ENCODE measurements at regions not wholly inside any gene's neighbourhood (a gene's known extent, or its start where the extent isn't known, plus 50 kb on each side); places are given as distances from the start of the nearest gene placed in this dataset.

GRCh38 chr14:98835051-98835824, 436.8 kb downstream of the BCL11B start:
- no peak for DNase-seq (ENCODE audit: low spot score)

- DNase-seq (ENCODE audit: low spot score), result no peak
Observed at GRCh38 chr14:98835825-98836100, 436.2 kb downstream of the BCL11B start.

- no peak for DNase-seq (ENCODE audit: low spot score)
Observed at GRCh38 chr14:98840091-98840490, 431.9 kb downstream of the BCL11B start.

GRCh38 chr14:98840511-98840910, 431.5 kb downstream of the BCL11B start:
- no peak for DNase-seq (ENCODE audit: low spot score)

GRCh38 chr14:98844456-98844855, 427.5 kb downstream of the BCL11B start:
- DNase-seq (ENCODE audit: low spot score), result no peak

- DNase-seq (ENCODE audit: low spot score), result no peak
Observed at GRCh38 chr14:98847521-98848468, 424.2 kb downstream of the BCL11B start.

- no peak for DNase-seq (ENCODE audit: low spot score)
Observed at GRCh38 chr14:98853063-98853729, 418.8 kb downstream of the BCL11B start.

- DNase-seq (ENCODE audit: low spot score), result no peak
Observed at GRCh38 chr14:98855926-98856715, 415.9 kb downstream of the BCL11B start.

GRCh38 chr14:98858158-98858557, 413.8 kb downstream of the BCL11B start:
- DNase-seq (ENCODE audit: low spot score), result no peak

- DNase-seq (ENCODE audit: low spot score), result no peak
Observed at GRCh38 chr14:98858561-98858960, 413.4 kb downstream of the BCL11B start.

GRCh38 chr14:98859301-98859700, 412.7 kb downstream of the BCL11B start:
- DNase-seq (ENCODE audit: low spot score), result no peak

GRCh38 chr14:98864211-98864610, 407.8 kb downstream of the BCL11B start:
- no peak for DNase-seq (ENCODE audit: low spot score)

- DNase-seq (ENCODE audit: low spot score), result no peak
Observed at GRCh38 chr14:98867146-98867545, 404.9 kb downstream of the BCL11B start.

- no peak for DNase-seq (ENCODE audit: low spot score)
Observed at GRCh38 chr14:98867726-98868125, 404.3 kb downstream of the BCL11B start.

GRCh38 chr14:98868866-98869265, 403.1 kb downstream of the BCL11B start:
- DNase-seq (ENCODE audit: low spot score), result no peak

- no peak for DNase-seq (ENCODE audit: low spot score)
Observed at GRCh38 chr14:98871796-98872195, 400.2 kb downstream of the BCL11B start.

GRCh38 chr14:98877065-98877464, 394.9 kb downstream of the BCL11B start:
- no peak for DNase-seq (ENCODE audit: low spot score)

GRCh38 chr14:98878282-98878681, 393.7 kb downstream of the BCL11B start:
- DNase-seq (ENCODE audit: low spot score), result no peak

GRCh38 chr14:98886982-98887381, 385.0 kb downstream of the BCL11B start:
- no peak for DNase-seq (ENCODE audit: low spot score)

GRCh38 chr14:98888281-98888680, 383.7 kb downstream of the BCL11B start:
- DNase-seq (ENCODE audit: low spot score), result no peak

- no peak for DNase-seq (ENCODE audit: low spot score)
Observed at GRCh38 chr14:98888927-98889835, 382.8 kb downstream of the BCL11B start.
